Psoas muscle (tissue), 7 donors: ENCODE measurements at regions not wholly inside any gene's neighbourhood (a gene's known extent, or its start where the extent isn't known, plus 50 kb on each side); places are given as distances from the start of the nearest gene placed in this dataset.
"Not testable (repeated sequence)": the region's sequence is repeated elsewhere in the genome, so short reads cannot be mapped to it uniquely, and the experiment has no call there.

Experiments used
- ATAC-seq, 4 donors: fragments of 200-7000 bp; cut with Tn5 transposase; one replicate each; pipeline ENCODE4 v1.9.1; 2020; ENCODE audit warnings: moderate library complexity in 3 of 4, mild to moderate bottlenecking in 2 of 4
- DNase-seq, 2 donors: peaks; one replicate each; pipeline ENCODE4 v3.0.0-alpha.2; 2020
- H3K27ac ChIP-seq: fragments of 200-600 bp; one replicate; pipeline ENCODE4 v1.8.0; 2022
- H3K27me3 ChIP-seq, 3 donors: fragments of 200-600 bp in 1 of 3; one replicate each; pipeline versions ENCODE4 v1.6.1 to v1.8.0; 2013 to 2022; ENCODE audit warnings: low read length in 2 of 3, mild to moderate bottlenecking in 2 of 3, moderate library complexity in 1 of 3; ENCODE audit not compliant: insufficient read depth in 3 of 3
- H3K36me3 ChIP-seq, 2 donors: fragments of 200-600 bp in 1 of 2; one replicate each; pipeline versions ENCODE4 v1.6.1 to v1.8.0; 2013 to 2022; ENCODE audit warnings: low read depth in 1 of 2, mild to moderate bottlenecking in 1 of 2, moderate library complexity in 1 of 2; ENCODE audit not compliant: insufficient read depth in 1 of 2
- H3K4me1 ChIP-seq: fragments of 200-600 bp; one replicate; pipeline ENCODE4 v1.8.0; 2022
- H3K4me3 ChIP-seq: fragments of 200-600 bp; one replicate; pipeline ENCODE4 v1.8.0; 2022; ENCODE audit warnings: mild to moderate bottlenecking
- H3K9me3 ChIP-seq: fragments of 200-600 bp; one replicate; pipeline ENCODE4 v1.8.0; 2022
- CTCF ChIP-seq: fragments of 200-600 bp; IDR thresholded peaks from one replicate; pipeline ENCODE4 v1.8.0; 2022; ENCODE audit warnings: antibody characterized with exemption
- WGBS, 3 donors: extraction: QIAGEN DNeasy Blood & Tissue Kit; methylation state at CpG; one replicate each; pipeline versions ENCODE4 v1.1.6 to v1.1.7; 2013; 5-methylcytosine and 5-hydroxymethylcytosine counted together
- intact Hi-C, 2 donors: fragments of 100-400 bp; cut with DNase I; formaldehyde crosslinking; loops; one replicate each; pipeline versions ENCODE4 v1.11.0 to v1.14.2; 2022
- donor health status: healthy with polysubstance abuse.
- donor health status: DM: no; HTN: no; CAD: no; lungs with moderate emphysema.
- donor health status: Bipolar disorder and iron deficiency.
- donor health status: healthy.
- donor health status: DM: yes; HTN: yes; CAD: no.
- donor health status: DM: no; HTN: no; CAD: no.
- donor health status: DM: yes; HTN: yes; CAD: no.

DNA sequence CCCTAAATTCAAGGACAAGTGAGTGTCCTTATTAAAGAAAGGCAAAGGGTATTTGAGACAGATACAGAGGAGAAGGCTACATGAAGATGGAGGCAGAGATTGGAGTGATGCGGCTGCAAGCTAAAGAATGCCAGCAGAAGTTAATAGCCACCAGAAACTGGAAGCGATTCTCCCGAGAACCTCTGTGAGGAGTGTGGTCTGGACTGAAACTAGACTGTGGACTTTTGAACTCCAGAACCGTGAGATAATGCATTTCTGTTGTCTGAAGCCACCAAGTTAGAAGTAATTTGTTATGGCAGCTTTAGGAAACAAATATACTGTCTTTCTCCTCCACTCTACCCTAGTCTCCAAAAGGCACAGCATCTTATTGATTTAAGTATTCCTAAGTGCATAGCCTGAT, 80.3 kb upstream of the CREB5 start:
- Histone ChIP-seq H3K27me3 (no peaks in the 10 kb centered on the region), H3K9me3 (no peaks in the 10 kb centered on the region), H3K27ac (no peak overlapping the region), H3K4me1 (no peaks in the 10 kb centered on the region), H3K4me3 (no peak overlapping the region), H3K36me3 (no peaks in the 10 kb centered on the region)
- DNase-seq = no peak
- WGBS, 3 donors = 40 to 60% (median 45%) methylated on average over 4 of the region's 4 CpGs
- no peak for ATAC-seq
- no peak for TF ChIP-seq CTCF
- intact Hi-C loops = no loop called here

GRCh38 chr7:28333548-28333947, 78.8 kb upstream of the CREB5 start:
- H3K27me3 ChIP-seq, H3K9me3 ChIP-seq, H3K4me1 ChIP-seq, intact Hi-C loops, ATAC-seq, H3K4me3 ChIP-seq, H3K27ac ChIP-seq, DNase-seq, H3K36me3 ChIP-seq: not testable (repeated sequence)

DNA sequence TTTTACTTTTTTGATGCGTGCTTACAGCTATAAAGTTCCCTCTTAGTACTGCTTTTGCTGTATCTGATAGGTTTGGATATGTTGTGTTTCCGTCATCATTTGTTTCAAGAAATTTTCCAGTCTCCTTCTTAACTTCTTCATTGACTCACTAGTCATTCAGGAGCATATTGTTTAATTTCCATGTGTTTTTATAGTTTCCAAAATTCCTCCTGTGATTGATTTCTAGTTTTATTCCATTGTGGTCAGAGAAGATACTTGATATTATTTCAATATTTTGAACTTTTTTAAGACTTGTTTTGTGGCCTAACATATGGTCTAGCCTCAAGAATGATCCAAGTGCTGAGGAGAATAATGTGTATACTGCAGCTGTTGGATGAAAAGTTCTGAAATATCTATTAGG, 75.5 kb upstream of the CREB5 start:
- WGBS, 3 donors = 89 to 95% (median 92%) methylated on average over 2 of the region's 2 CpGs
- intact Hi-C loops = no loop called here
- no peak for ATAC-seq

DNA sequence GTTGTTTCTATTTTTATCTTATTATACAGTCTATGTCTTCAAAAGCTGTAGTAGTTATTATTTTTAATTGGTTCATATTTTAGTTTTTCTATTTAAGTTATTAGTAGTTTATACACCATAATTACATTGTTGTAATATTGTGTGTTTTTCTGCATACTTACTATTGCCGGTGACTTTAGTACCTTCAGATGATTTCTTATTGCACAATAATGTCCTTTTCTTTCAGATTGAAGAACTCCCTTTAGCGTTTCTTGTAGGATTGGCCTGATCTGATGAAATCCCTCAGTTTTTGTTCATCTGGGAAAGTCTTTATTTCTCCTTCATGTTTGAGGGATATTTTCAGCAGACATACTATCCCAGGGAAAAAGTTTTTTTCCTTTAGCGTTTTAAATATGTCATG, 74.3 kb upstream of the CREB5 start:
- intact Hi-C loops = no loop called here
- Histone ChIP-seq H3K27ac (no peak overlapping the region), H3K9me3 (no peaks in the 10 kb centered on the region), H3K27me3 (no peaks in the 10 kb centered on the region), H3K4me3 (no peak overlapping the region), H3K4me1 (no peaks in the 10 kb centered on the region), H3K36me3 (no peaks in the 10 kb centered on the region)
- ATAC-seq = no peak
- WGBS, 3 donors = 60 to 65% (median 63%) methylated on average over 3 of the region's 3 CpGs
- no peak for TF ChIP-seq CTCF
- no peak for DNase-seq

More for the DNA sequence above, 75.5 kb upstream of the CREB5 start:
- H3K4me1 ChIP-seq = no peaks in the 10 kb centered on the region
- H3K9me3 ChIP-seq = no peaks in the 10 kb centered on the region
- DNase-seq = no peak
- no peak for TF ChIP-seq CTCF
- no peak overlapping the region for H3K4me3 ChIP-seq
- no peaks in the 10 kb centered on the region for H3K36me3 ChIP-seq
- H3K27me3 ChIP-seq = no peaks in the 10 kb centered on the region
- no peak overlapping the region for H3K27ac ChIP-seq

DNA sequence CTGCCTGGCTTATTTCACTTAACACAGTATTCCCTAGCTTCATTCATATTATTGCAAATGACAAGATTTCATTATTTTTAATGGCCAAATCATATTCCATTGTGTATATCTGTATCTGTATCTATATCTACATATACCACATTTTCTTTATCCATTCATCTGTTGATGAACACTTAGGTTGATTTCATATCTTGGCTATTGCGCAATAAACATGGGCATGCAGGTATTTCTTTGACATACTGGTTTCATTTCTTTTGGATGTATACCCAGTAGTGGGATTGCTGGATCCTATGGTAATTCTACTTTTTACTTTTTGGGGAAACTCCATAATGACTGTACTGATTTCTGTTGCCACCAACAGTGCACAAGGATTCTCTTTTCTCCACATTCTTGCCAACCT, 68.9 kb upstream of the CREB5 start:
- no peak for TF ChIP-seq CTCF
- WGBS, 3 donors = 97 to 100% (median 98%) methylated on average over 1 of the region's 1 CpG
- no peaks in the 10 kb centered on the region for H3K4me1 ChIP-seq
- H3K36me3 ChIP-seq = no peaks in the 10 kb centered on the region
- H3K27ac ChIP-seq = no peak overlapping the region
- ATAC-seq (no peak), DNase-seq (no peak)
- no peaks in the 10 kb centered on the region for H3K9me3 ChIP-seq
- no peak overlapping the region for H3K4me3 ChIP-seq
- no peaks in the 10 kb centered on the region for H3K27me3 ChIP-seq
- intact Hi-C loops = no loop called here
